CD14-positive monocyte (primary cell): ENCODE measurements at regions not wholly inside any gene's neighbourhood (a gene's known extent, or its start where the extent isn't known, plus 50 kb on each side); places are given as distances from the start of the nearest gene placed in this dataset.

Source experiments
- DNase-seq, 3 donors: peaks; one replicate each; pipeline ENCODE4 v3.0.0-alpha.2; 2011 to 2022
- H2AFZ ChIP-seq: 2 replicates; pipeline ENCODE4 v1.6.0; 2012; ENCODE audit warnings: mild to moderate bottlenecking, low read depth, low read length, inconsistent platforms; ENCODE audit not compliant: insufficient read depth, poor library complexity, severe bottlenecking
- H3K27ac ChIP-seq, 2 donors: 1 replicate in 1 of 2; 2 replicates in 1 of 2; pipeline ENCODE4 v1.5.1; 2012 to 2013; ENCODE audit warnings: low read length in 2 of 2, control low read depth in 1 of 2, inconsistent platforms in 1 of 2, low read depth in 1 of 2, mild to moderate bottlenecking in 1 of 2
- H3K27me3 ChIP-seq, 2 donors: one replicate each; pipeline versions ENCODE4 v1.6.0 to v1.6.1; 2011 to 2013; ENCODE audit warnings: low read length in 2 of 2; ENCODE audit not compliant: control insufficient read depth in 2 of 2, insufficient read depth in 2 of 2
- H3K36me3 ChIP-seq, 2 donors: replicated peaks in 1 of 2; 1 replicate in 1 of 2; 2 replicates in 1 of 2; pipeline versions ENCODE4 v1.5.1 to v1.6.1; 2012 to 2013; ENCODE audit warnings: low read length in 2 of 2, control low read depth in 1 of 2, inconsistent platforms in 1 of 2, mild to moderate bottlenecking in 1 of 2; ENCODE audit not compliant: insufficient read depth in 2 of 2, control insufficient read depth in 1 of 2
- H3K4me1 ChIP-seq, 2 donors: 1 replicate in 1 of 2; 2 replicates in 1 of 2; pipeline versions ENCODE4 v1.5.1 to v1.6.1; 2012 to 2013; ENCODE audit warnings: low read length in 2 of 2, control low read depth in 1 of 2, inconsistent platforms in 1 of 2, mild to moderate bottlenecking in 1 of 2, moderate library complexity in 1 of 2; ENCODE audit not compliant: insufficient read depth in 2 of 2, control insufficient read depth in 1 of 2
- H3K4me2 ChIP-seq: replicated peaks from 2 replicates; pipeline ENCODE3; 2012; ENCODE audit warnings: low read length, moderate library complexity, mild to moderate bottlenecking; ENCODE audit not compliant: poor library complexity, severe bottlenecking; ENCODE audit errors: extremely low read depth
- H3K4me3 ChIP-seq, 3 experiments: fragments of 200-600 bp in 1 of 3; sonication (generic) in 1 of 3; replicated peaks in 1 of 3; 1 replicate in 2 of 3; 2 replicates in 1 of 3; pipeline ENCODE4 v1.5.1; 2011 to 2013; ENCODE audit warnings: low read length in 3 of 3, mild to moderate bottlenecking in 3 of 3, control low read depth in 2 of 3, low read depth in 2 of 3, inconsistent platforms in 1 of 3, moderate library complexity in 1 of 3
- H3K79me2 ChIP-seq: 2 replicates; pipeline ENCODE4 v1.6.0; 2012; ENCODE audit warnings: mild to moderate bottlenecking, control low read depth, inconsistent platforms, low read length, moderate library complexity; ENCODE audit not compliant: insufficient read depth
- H3K9ac ChIP-seq: 2 replicates; pipeline ENCODE4 v1.6.0; 2017; ENCODE audit warnings: low read length, mild to moderate bottlenecking; ENCODE audit not compliant: insufficient read depth, poor library complexity, severe bottlenecking
- H3K9me3 ChIP-seq, 2 donors: replicated peaks in 1 of 2; 1 replicate in 1 of 2; 2 replicates in 1 of 2; pipeline versions ENCODE4 v1.5.1 to v1.6.1; 2012 to 2013; ENCODE audit warnings: low read length in 2 of 2, control low read depth in 1 of 2; ENCODE audit not compliant: control insufficient read depth in 1 of 2, insufficient read depth in 1 of 2
- H4K20me1 ChIP-seq: 2 replicates; pipeline ENCODE4 v1.6.0; 2012; ENCODE audit warnings: mild to moderate bottlenecking, low read length, control low read depth, moderate library complexity; ENCODE audit not compliant: insufficient read depth
- H3K27ac Mint-ChIP-seq, 7 donors: one replicate each; pipeline ENCODE4 v1.8.0; 2020; ENCODE audit warnings: mild to moderate bottlenecking in 7 of 7, mixed read lengths in 7 of 7, moderate library complexity in 6 of 7, inconsistent platforms in 2 of 7
- H3K27me3 Mint-ChIP-seq, 3 donors: one replicate each; pipeline ENCODE4 v1.8.0; 2021 to 2022; ENCODE audit warnings: low read depth in 3 of 3, mild to moderate bottlenecking in 3 of 3, mixed read lengths in 3 of 3, moderate library complexity in 3 of 3, inconsistent platforms in 1 of 3
- H3K36me3 Mint-ChIP-seq, 2 donors: one replicate each; pipeline ENCODE4 v1.8.0; 2020; ENCODE audit warnings: mixed read lengths in 2 of 2, inconsistent platforms in 1 of 2, mild to moderate bottlenecking in 1 of 2
- H3K4me1 Mint-ChIP-seq: one replicate; pipeline ENCODE4 v1.8.0; 2020; ENCODE audit warnings: mild to moderate bottlenecking, mixed read lengths
- H3K4me3 Mint-ChIP-seq, 2 donors: one replicate each; pipeline ENCODE4 v1.8.0; 2020; ENCODE audit warnings: mild to moderate bottlenecking in 2 of 2, mixed read lengths in 2 of 2, moderate library complexity in 1 of 2
- H3K9me3 Mint-ChIP-seq, 7 donors: one replicate each; pipeline ENCODE4 v1.8.0; 2020 to 2022; ENCODE audit warnings: mixed read lengths in 7 of 7, mild to moderate bottlenecking in 6 of 7, moderate library complexity in 6 of 7, inconsistent platforms in 2 of 7
- WGBS: methylation state at CpG from one replicate; pipeline ENCODE4 v1.1.5; 2013; ENCODE audit warnings: missing lambda C conversion rate; ENCODE audit not compliant: insufficient coverage; 5-methylcytosine and 5-hydroxymethylcytosine counted together
- intact Hi-C, 2 donors: fragments of 100-400 bp; cut with micrococcal nuclease; formaldehyde crosslinking; loops; one replicate each; pipeline versions ENCODE4 v1.15.0 to v1.15.1; 2023
- TF ChIP-seq, protein P1 (sequence below): fragments of 200-600 bp; IDR thresholded peaks from one replicate; pipeline ENCODE4 v1.8.0; 2022; ENCODE audit warnings: antibody characterized with exemption, mild to moderate bottlenecking

DNA sequence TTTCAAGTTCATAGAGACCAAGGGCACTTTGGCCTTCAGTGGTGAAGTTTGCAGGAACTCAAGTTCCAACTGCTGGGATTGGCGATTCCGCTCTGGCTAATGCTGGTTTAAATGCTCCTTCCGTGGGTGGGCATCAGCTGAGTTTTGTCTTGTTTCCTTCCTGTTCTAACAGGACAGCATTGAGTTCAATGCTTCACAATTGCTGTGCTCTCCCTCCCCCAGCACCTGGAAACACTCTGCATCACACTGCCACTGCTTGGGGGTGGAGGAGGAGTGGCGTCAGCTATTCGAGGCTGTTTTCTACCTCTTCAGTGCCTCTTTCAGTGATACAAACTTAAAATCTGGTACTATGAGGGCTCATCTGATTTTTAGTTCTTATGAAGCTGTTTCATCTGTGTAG is 634.9 kb downstream of the FSCB start:
- intact Hi-C loops = no loop called here
- 100% methylated on average over 1 of the region's 5 CpGs for WGBS

DNA sequence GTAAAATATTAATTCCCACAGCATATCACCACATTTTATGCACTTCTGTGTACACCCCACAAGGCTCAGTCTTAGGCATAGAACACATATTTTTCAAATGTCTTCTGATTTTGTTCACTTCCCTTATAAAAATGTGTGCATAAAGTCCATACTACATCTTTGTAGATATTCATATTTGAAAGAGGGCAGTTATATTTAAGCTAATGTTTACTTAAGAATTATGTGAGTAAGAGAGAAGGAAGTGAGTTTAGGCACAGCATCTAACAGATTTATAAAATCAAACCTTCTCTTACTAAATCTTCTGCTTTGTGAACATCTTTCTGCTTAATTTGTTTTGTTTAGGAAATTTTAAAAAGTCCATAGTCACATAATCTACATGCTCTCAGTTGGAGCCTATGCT is 648.1 kb downstream of the FSCB start:
- Histone ChIP-seq H3K4me3 (no peak overlapping the region), H3K36me3 (no peaks in the 10 kb centered on the region), H3K27me3 (no peaks in the 10 kb centered on the region), H4K20me1 (no peaks in the 10 kb centered on the region), H3K4me1 (no peaks in the 10 kb centered on the region), H3K9me3 (peaks cover 0 to 3% of the 10 kb centered on the region in 2 donors), H3K79me2 (no peaks in the 10 kb centered on the region), H3K27ac (no peak overlapping the region), H3K4me2 (no peak overlapping the region), H3K9ac (no peak overlapping the region), H2AFZ (no peak overlapping the region)
- peaks cover 0 to 7% (median 3%) of the 10 kb centered on the region in 7 donors for H3K9me3 Mint-ChIP-seq
- no peak for DNase-seq
- H3K27ac Mint-ChIP-seq = no peak overlapping the region
- TF ChIP-seq, protein P1, sequence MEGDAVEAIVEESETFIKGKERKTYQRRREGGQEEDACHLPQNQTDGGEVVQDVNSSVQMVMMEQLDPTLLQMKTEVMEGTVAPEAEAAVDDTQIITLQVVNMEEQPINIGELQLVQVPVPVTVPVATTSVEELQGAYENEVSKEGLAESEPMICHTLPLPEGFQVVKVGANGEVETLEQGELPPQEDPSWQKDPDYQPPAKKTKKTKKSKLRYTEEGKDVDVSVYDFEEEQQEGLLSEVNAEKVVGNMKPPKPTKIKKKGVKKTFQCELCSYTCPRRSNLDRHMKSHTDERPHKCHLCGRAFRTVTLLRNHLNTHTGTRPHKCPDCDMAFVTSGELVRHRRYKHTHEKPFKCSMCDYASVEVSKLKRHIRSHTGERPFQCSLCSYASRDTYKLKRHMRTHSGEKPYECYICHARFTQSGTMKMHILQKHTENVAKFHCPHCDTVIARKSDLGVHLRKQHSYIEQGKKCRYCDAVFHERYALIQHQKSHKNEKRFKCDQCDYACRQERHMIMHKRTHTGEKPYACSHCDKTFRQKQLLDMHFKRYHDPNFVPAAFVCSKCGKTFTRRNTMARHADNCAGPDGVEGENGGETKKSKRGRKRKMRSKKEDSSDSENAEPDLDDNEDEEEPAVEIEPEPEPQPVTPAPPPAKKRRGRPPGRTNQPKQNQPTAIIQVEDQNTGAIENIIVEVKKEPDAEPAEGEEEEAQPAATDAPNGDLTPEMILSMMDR = no peak
- no peaks in the 10 kb centered on the region for H3K4me1 Mint-ChIP-seq
- intact Hi-C loops = no loop called here
- no peak overlapping the region for H3K4me3 Mint-ChIP-seq
- H3K27me3 Mint-ChIP-seq = no peaks in the 10 kb centered on the region
- H3K36me3 Mint-ChIP-seq = no peaks in the 10 kb centered on the region

More for the DNA sequence above, 634.9 kb downstream of the FSCB start:
- Mint-ChIP-seq H3K4me1 (no peaks in the 10 kb centered on the region), H3K4me3 (no peak overlapping the region), H3K27ac (no peak overlapping the region), H3K36me3 (no peaks in the 10 kb centered on the region), H3K27me3 (peaks cover 0 to 1% (median 0%) of the 10 kb centered on the region in 3 donors), H3K9me3 (peaks cover 2 to 11% (median 4%) of the 10 kb centered on the region in 7 donors)
- H2AFZ ChIP-seq = no peak overlapping the region
- TF ChIP-seq, protein P1 = no peak
- no peak overlapping the region for H3K27ac ChIP-seq
- no peaks in the 10 kb centered on the region for H3K36me3 ChIP-seq
- no peaks in the 10 kb centered on the region for H3K27me3 ChIP-seq
- H3K79me2 ChIP-seq = no peaks in the 10 kb centered on the region
- peaks cover 0 to 12% of the 10 kb centered on the region in 2 donors for H3K9me3 ChIP-seq
- no peaks in the 10 kb centered on the region for H3K4me1 ChIP-seq
- H3K4me2 ChIP-seq = no peak overlapping the region
- no peaks in the 10 kb centered on the region for H4K20me1 ChIP-seq
- H3K4me3 ChIP-seq = no peak overlapping the region
- DNase-seq = no peak
- no peak overlapping the region for H3K9ac ChIP-seq
